GM23338 (cell line): ENCODE measurements at regions not wholly inside any gene's neighbourhood (a gene's known extent, or its start where the extent isn't known, plus 50 kb on each side); places are given as distances from the start of the nearest gene placed in this dataset.

ENCODE experiments used
- CREB1 ChIP-seq: fragments of 250-450 bp; sonication (Bioruptor Pico); IDR thresholded peaks from 2 replicates; pipeline ENCODE4 v1.5.0; 2020; ENCODE audit warnings: low read depth, mild to moderate bottlenecking, moderate library complexity
- EZH2 ChIP-seq: fragments of 200-600 bp; sonication (generic); IDR thresholded peaks from one replicate; pipeline ENCODE4 v1.8.0; 2017; ENCODE audit warnings: antibody characterized with exemption, mild to moderate bottlenecking, low read depth; ENCODE audit not compliant: unreplicated experiment
- EZH2phosphoT487 ChIP-seq: fragments of 200-600 bp; sonication (generic); IDR thresholded peaks from one replicate; pipeline ENCODE4 v1.8.1; 2018; ENCODE audit warnings: antibody characterized with exemption; ENCODE audit not compliant: unreplicated experiment
- JUNB ChIP-seq: IDR thresholded peaks from one replicate; pipeline ENCODE4 v1.6.1; 2016; ENCODE audit warnings: antibody characterized with exemption; ENCODE audit not compliant: unreplicated experiment
- NANOG ChIP-seq: IDR thresholded peaks from 2 replicates; pipeline ENCODE4 v1.6.1; 2016; ENCODE audit warnings: antibody characterized with exemption, borderline replicate concordance
- POLR2AphosphoS5 ChIP-seq: IDR thresholded peaks from 2 replicates; pipeline ENCODE4 v1.6.1; 2016; ENCODE audit warnings: antibody characterized with exemption, low read depth
- STAT1 ChIP-seq: IDR thresholded peaks from one replicate; pipeline ENCODE4 v1.6.1; 2016; ENCODE audit warnings: antibody characterized with exemption; ENCODE audit not compliant: unreplicated experiment
- ZNF114 ChIP-seq: fragments of 250-450 bp; sonication (Bioruptor Pico); IDR thresholded peaks from 2 replicates; pipeline ENCODE4 v1.5.0; 2020; ENCODE audit warnings: mild to moderate bottlenecking, moderate library complexity
- ZNF331 ChIP-seq: fragments of 250-450 bp; sonication (Bioruptor Pico); IDR thresholded peaks from 2 replicates; pipeline ENCODE4 v1.5.0; 2020; ENCODE audit warnings: low read depth, mild to moderate bottlenecking, moderate library complexity
- ZNF462 ChIP-seq: fragments of 250-450 bp; sonication (Bioruptor Pico); IDR thresholded peaks from 2 replicates; pipeline ENCODE4 v1.5.0; 2020; ENCODE audit warnings: mild to moderate bottlenecking, moderate library complexity
- TF ChIP-seq, protein P1 (sequence below), 2 experiments: fragments of 200-600 bp in 1 of 2; sonication (generic) in 1 of 2; conservative IDR thresholded peaks; 2 replicates each; pipeline versions ENCODE4 v1.5.1 to v1.6.1; 2016 to 2017; ENCODE audit warnings: antibody characterized with exemption in 2 of 2, low read depth in 2 of 2, mild to moderate bottlenecking in 2 of 2, moderate library complexity in 1 of 2
- TF ChIP-seq, protein P2 (sequence below): IDR thresholded peaks from one replicate; pipeline ENCODE4 v1.6.1; 2018; ENCODE audit warnings: antibody characterized with exemption; ENCODE audit not compliant: unreplicated experiment

DNA sequence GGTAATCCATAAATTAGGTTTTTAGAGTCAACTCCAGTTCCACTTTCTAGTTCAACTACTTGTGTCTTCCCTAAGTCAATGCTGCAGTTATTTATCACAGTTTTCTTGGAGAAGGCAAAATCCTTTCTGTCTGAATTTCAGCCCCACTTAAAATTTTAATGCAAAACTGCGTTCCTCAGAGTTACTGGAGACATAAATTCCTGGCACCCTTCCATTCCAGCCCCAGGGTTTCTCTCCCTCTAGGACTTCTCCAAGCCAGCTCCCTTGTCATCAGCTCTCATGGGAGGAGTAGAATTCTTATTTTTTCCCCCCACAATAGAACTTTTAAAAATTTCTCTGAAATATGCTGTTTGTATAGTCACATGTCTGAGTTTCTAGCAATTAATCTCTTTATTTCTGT lies 50.6 kb upstream of the PHOX2B start:
- TF ChIP-seq, protein P1, sequence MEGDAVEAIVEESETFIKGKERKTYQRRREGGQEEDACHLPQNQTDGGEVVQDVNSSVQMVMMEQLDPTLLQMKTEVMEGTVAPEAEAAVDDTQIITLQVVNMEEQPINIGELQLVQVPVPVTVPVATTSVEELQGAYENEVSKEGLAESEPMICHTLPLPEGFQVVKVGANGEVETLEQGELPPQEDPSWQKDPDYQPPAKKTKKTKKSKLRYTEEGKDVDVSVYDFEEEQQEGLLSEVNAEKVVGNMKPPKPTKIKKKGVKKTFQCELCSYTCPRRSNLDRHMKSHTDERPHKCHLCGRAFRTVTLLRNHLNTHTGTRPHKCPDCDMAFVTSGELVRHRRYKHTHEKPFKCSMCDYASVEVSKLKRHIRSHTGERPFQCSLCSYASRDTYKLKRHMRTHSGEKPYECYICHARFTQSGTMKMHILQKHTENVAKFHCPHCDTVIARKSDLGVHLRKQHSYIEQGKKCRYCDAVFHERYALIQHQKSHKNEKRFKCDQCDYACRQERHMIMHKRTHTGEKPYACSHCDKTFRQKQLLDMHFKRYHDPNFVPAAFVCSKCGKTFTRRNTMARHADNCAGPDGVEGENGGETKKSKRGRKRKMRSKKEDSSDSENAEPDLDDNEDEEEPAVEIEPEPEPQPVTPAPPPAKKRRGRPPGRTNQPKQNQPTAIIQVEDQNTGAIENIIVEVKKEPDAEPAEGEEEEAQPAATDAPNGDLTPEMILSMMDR (conservative IDR thresholded peaks at IDR 0.05; ENCODE audit: low read depth in 2 of 2) = no peak
- TF ChIP-seq ZNF331 (CRISPR knock-in tag) (no peak), POLR2AphosphoS5 (no peak), EZH2 (no peak), ZNF114 (CRISPR knock-in tag) (no peak), NANOG (no peak), CREB1 (CRISPR knock-in tag) (no peak), EZH2phosphoT487 (no peak), ZNF462 (CRISPR knock-in tag) (no peak), STAT1 (no peak), JUNB (no peak)
- TF ChIP-seq, protein P2, sequence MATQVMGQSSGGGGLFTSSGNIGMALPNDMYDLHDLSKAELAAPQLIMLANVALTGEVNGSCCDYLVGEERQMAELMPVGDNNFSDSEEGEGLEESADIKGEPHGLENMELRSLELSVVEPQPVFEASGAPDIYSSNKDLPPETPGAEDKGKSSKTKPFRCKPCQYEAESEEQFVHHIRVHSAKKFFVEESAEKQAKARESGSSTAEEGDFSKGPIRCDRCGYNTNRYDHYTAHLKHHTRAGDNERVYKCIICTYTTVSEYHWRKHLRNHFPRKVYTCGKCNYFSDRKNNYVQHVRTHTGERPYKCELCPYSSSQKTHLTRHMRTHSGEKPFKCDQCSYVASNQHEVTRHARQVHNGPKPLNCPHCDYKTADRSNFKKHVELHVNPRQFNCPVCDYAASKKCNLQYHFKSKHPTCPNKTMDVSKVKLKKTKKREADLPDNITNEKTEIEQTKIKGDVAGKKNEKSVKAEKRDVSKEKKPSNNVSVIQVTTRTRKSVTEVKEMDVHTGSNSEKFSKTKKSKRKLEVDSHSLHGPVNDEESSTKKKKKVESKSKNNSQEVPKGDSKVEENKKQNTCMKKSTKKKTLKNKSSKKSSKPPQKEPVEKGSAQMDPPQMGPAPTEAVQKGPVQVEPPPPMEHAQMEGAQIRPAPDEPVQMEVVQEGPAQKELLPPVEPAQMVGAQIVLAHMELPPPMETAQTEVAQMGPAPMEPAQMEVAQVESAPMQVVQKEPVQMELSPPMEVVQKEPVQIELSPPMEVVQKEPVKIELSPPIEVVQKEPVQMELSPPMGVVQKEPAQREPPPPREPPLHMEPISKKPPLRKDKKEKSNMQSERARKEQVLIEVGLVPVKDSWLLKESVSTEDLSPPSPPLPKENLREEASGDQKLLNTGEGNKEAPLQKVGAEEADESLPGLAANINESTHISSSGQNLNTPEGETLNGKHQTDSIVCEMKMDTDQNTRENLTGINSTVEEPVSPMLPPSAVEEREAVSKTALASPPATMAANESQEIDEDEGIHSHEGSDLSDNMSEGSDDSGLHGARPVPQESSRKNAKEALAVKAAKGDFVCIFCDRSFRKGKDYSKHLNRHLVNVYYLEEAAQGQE = no peak
